ENCODE measurements at regions not wholly inside any gene's neighbourhood (a gene's known extent, or its start where the extent isn't known, plus 50 kb on each side); places are given as distances from the start of the nearest gene placed in this dataset.

GRCh38 chr11:45361551-45361950 is 75.4 kb upstream of the SYT13 start:
- CTCF ChIA-PET, result interaction anchor here (1.1 to 5.5 kb wide), 5 partner anchors 10 to 410 kb away, joined by 3 to 39 read pairs (median 9); no protein-coding TSS in a partner anchor
- DNase-seq (ENCODE audit: low read depth in 1 of 2, low spot score in 1 of 2), result no peak
- WGBS (ENCODE audit: missing lambda C conversion rate), result 14% methylated on average over 2 of the region's 2 CpGs
- Histone ChIP-seq H3K27ac (no peak overlapping the region), H3K4me3 (no peak overlapping the region), H3K9me3 (no peaks in the 10 kb centered on the region), H3K4me2 (no peak overlapping the region), H3K4me1 (no peaks in the 10 kb centered on the region)
- no peak for ATAC-seq
- POLR2A ChIA-PET, result no interaction called here
- TF ChIP-seq HOXA7 (CRISPR knock-in tag; IDR thresholded peaks at IDR 0.05) (no peak), ZNF302 (CRISPR knock-in tag; IDR thresholded peaks at IDR 0.05) (no peak), HDAC2 (IDR thresholded peaks at IDR 0.05) (no peak), POLR2A (IDR thresholded peaks at IDR 0.05; ENCODE audit: low read length) (no peak), ESRRA (IDR thresholded peaks at IDR 0.05; ENCODE audit: borderline replicate concordance, low read length) (no peak), MAFK (IDR thresholded peaks at IDR 0.05; ENCODE audit: partially characterized antibody) (no peak), SMC3 (IDR thresholded peaks at IDR 0.05) (no peak), POLR2AphosphoS2 (conservative IDR thresholded peaks at IDR 0.05; ENCODE audit: low read length) (no peak), JUNB (IDR thresholded peaks at IDR 0.05) (no peak), RARB (CRISPR knock-in tag; IDR thresholded peaks at IDR 0.05) (no peak), NR3C1 (IDR thresholded peaks at IDR 0.05) (no peak), HES2 (IDR thresholded peaks at IDR 0.05) (no peak), HOXB5 (CRISPR knock-in tag; IDR thresholded peaks at IDR 0.05) (no peak), FOXS1 (CRISPR knock-in tag; IDR thresholded peaks at IDR 0.05) (no peak), FOSB (CRISPR knock-in tag; IDR thresholded peaks at IDR 0.05) (no peak)
- TF ChIP-seq, protein P1, sequence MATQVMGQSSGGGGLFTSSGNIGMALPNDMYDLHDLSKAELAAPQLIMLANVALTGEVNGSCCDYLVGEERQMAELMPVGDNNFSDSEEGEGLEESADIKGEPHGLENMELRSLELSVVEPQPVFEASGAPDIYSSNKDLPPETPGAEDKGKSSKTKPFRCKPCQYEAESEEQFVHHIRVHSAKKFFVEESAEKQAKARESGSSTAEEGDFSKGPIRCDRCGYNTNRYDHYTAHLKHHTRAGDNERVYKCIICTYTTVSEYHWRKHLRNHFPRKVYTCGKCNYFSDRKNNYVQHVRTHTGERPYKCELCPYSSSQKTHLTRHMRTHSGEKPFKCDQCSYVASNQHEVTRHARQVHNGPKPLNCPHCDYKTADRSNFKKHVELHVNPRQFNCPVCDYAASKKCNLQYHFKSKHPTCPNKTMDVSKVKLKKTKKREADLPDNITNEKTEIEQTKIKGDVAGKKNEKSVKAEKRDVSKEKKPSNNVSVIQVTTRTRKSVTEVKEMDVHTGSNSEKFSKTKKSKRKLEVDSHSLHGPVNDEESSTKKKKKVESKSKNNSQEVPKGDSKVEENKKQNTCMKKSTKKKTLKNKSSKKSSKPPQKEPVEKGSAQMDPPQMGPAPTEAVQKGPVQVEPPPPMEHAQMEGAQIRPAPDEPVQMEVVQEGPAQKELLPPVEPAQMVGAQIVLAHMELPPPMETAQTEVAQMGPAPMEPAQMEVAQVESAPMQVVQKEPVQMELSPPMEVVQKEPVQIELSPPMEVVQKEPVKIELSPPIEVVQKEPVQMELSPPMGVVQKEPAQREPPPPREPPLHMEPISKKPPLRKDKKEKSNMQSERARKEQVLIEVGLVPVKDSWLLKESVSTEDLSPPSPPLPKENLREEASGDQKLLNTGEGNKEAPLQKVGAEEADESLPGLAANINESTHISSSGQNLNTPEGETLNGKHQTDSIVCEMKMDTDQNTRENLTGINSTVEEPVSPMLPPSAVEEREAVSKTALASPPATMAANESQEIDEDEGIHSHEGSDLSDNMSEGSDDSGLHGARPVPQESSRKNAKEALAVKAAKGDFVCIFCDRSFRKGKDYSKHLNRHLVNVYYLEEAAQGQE (IDR thresholded peaks at IDR 0.05), result no peak
- TF ChIP-seq, protein P2, sequence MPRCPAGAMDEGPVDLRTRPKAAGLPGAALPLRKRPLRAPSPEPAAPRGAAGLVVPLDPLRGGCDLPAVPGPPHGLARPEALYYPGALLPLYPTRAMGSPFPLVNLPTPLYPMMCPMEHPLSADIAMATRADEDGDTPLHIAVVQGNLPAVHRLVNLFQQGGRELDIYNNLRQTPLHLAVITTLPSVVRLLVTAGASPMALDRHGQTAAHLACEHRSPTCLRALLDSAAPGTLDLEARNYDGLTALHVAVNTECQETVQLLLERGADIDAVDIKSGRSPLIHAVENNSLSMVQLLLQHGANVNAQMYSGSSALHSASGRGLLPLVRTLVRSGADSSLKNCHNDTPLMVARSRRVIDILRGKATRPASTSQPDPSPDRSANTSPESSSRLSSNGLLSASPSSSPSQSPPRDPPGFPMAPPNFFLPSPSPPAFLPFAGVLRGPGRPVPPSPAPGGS (IDR thresholded peaks at IDR 0.05), result no peak
- no peak for FAIRE-seq

DNA sequence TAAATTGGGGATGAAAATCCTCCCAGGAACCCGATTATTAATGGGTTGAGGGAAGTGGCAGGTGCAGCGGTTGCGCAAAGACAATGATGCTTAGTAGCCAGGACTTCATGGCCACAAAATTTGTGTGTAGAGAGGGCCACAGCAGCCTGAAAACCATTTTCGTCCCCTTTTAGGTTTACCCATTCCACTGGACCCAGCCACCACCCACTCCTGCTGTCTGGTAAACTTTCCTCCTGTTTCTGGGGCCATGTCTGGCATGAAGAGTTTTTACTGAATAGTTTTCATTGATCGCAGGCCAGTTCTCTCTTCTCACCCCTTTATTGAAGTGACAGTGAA is 69.5 kb upstream of the SYT13 start:
- Histone ChIP-seq H3K4me3 (peak overlapping the region; percentile 50), H3K9me3 (peaks cover 15% of the 10 kb centered on the region), H3K4me1 (no peaks in the 10 kb centered on the region), H3K27ac (peak overlapping the region; percentile 38 to 78; a peak in 4 of 6 replicates), H3K4me2 (peak overlapping the region; percentile 69)
- POLR2A ChIA-PET, result no interaction called here
- ATAC-seq, result no peak
- no peak for DNase-seq (ENCODE audit: low read depth in 1 of 2, low spot score in 1 of 2)
- FAIRE-seq, result no peak
- TF ChIP-seq, protein P1 (IDR thresholded peaks at IDR 0.05), result no peak
- TF ChIP-seq, protein P3, sequence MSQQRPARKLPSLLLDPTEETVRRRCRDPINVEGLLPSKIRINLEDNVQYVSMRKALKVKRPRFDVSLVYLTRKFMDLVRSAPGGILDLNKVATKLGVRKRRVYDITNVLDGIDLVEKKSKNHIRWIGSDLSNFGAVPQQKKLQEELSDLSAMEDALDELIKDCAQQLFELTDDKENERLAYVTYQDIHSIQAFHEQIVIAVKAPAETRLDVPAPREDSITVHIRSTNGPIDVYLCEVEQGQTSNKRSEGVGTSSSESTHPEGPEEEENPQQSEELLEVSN (IDR thresholded peaks at IDR 0.05; ENCODE audit: borderline replicate concordance, low read depth), result no peak
- TF ChIP-seq JUNB (IDR thresholded peaks at IDR 0.05) (no peak), CEBPB (IDR thresholded peaks at IDR 0.05) (peak in 1 of 2 experiments; percentile 44; a peak in 1 of 4 replicates), KDM1A (IDR thresholded peaks at IDR 0.05; ENCODE audit: low read depth) (no peak), FOXS1 (CRISPR knock-in tag; IDR thresholded peaks at IDR 0.05) (no peak)
- 59% methylated on average over 5 of the region's 5 CpGs for WGBS (ENCODE audit: missing lambda C conversion rate)
- CTCF ChIA-PET, result interaction anchor here (0.6 to 1.2 kb wide), 2 partner anchors 15 to 130 kb away, joined by 3 to 5 read pairs; no protein-coding TSS in a partner anchor
